HG03439 (cell line): ENCODE measurements at regions not wholly inside any gene's neighbourhood (a gene's known extent, or its start where the extent isn't known, plus 50 kb on each side); places are given as distances from the start of the nearest gene placed in this dataset.
"Not testable (repeated sequence)": the region's sequence is repeated elsewhere in the genome, so short reads cannot be mapped to it uniquely, and the experiment has no call there.

Experiments used
- ATAC-seq: cut with Tn5 transposase; IDR thresholded peaks from one replicate; pipeline ENCODE4 v1.9.1; 2021; ENCODE audit warnings: mild to moderate bottlenecking, moderate library complexity; ENCODE audit not compliant: unreplicated experiment

DNA sequence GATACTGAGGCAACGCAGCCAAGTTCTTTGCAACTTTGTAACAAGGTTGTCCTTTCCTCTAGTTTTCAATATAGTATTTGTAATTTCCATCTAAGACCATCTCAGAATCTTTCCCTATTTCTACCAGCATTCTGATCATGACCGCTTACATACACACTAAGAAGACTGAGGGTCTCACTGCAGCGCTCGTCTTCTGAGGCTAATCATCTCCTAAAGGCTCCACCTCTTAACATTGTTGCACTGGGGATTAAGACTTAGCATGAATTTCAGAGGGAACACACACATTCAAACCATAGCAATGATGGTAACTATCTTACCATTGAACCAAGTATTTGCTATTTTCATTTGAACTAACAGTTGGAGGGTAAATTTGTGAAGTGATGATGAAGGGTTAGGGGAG, 463.3 kb upstream of the CCDC54 start:
- no peak for ATAC-seq

GRCh38 chr3:106920609-106921008, 456.6 kb upstream of the CCDC54 start:
- ATAC-seq, result no peak

DNA sequence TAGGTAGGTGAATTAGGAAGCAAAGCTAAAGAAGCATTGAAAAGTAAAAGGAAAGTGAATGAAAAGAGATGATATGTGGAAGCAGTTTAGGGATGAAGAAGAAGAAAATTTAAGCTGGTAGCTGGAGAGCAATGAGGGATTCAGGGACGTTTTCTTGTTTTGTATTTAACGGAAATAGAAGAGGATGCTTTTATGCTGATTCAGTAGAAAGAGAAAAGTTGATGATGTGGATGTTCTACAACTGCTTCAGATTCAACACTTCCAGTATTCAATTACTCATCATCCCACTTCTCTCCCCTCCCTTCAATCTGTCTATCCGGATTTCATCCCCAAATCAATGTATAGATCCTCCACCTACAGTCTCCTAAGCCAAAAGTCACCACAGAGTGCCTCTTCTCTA, 448.2 kb upstream of the CCDC54 start:
- no peak for ATAC-seq

GRCh38 chr3:106930086-106930485, 447.2 kb upstream of the CCDC54 start:
- no peak for ATAC-seq

DNA sequence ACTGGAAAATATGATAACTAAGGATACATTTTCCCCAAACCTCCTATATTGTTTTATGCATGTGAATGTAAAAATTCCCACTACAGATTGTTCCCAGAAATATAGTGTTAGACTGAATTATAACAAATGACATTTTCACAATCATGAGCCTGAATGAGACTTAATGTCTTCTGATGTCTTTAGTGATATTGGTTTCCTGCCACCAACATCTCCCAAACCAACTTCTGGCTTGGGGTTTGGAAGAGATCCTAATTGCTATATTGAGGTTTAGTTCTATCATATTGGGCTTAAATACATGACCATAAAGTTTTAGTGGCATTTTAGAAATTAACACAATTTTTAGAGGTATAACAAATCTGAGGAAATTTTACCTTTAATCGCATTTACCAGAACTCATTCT, 445.3 kb upstream of the CCDC54 start:
- no peak for ATAC-seq

DNA sequence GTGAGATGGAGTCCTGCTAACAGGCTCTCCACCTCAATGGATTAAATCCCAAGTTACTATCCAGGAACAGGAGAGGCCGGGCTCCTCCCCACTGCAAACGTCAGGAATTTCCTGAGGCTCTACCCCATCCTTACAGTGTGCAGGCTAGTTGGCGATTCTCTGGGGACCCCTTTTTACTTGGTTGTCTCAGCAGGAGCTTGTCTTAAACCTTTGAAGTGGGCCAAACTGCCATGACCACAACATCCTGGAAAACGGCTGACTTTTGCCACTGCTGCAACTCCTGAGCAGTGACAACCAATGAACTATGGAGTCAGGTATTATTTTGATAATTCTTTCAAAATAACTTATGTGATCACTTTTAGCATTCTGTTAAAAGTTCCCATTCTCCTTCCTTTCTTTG, 440.9 kb upstream of the CCDC54 start:
- ATAC-seq, result no peak

- no peak for ATAC-seq
Observed at GRCh38 chr3:106942051-106942450, 435.2 kb upstream of the CCDC54 start.

DNA sequence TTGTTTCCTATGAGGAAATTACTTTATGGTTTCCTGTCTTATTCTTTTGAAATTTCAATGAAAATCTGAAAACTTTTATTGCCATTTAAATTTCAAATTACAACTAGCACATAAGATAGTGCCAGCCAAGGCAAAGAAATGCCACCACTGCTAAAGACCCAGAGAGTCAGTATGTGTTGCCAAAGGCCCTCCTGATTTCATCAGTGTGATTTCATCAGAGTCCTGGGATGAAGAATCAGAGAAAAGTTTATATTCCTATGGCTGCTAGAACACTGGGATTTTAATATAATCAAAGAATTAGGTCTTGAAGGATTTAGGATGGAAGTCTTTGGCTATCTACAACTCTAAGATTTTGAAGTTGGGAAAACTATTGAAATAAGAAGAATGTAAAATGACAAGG, 434.2 kb upstream of the CCDC54 start:
- ATAC-seq, result no peak

GRCh38 chr3:106945435-106945834, 431.8 kb upstream of the CCDC54 start:
- no peak for ATAC-seq

GRCh38 chr3:106946866-106947265, 430.4 kb upstream of the CCDC54 start:
- no peak for ATAC-seq

GRCh38 chr3:106957029-106957428, 420.2 kb upstream of the CCDC54 start:
- no peak for ATAC-seq

- ATAC-seq, result no peak
Observed at GRCh38 chr3:106962993-106963392, 414.2 kb upstream of the CCDC54 start.

GRCh38 chr3:106963442-106963841, 413.8 kb upstream of the CCDC54 start:
- ATAC-seq, result no peak

DNA sequence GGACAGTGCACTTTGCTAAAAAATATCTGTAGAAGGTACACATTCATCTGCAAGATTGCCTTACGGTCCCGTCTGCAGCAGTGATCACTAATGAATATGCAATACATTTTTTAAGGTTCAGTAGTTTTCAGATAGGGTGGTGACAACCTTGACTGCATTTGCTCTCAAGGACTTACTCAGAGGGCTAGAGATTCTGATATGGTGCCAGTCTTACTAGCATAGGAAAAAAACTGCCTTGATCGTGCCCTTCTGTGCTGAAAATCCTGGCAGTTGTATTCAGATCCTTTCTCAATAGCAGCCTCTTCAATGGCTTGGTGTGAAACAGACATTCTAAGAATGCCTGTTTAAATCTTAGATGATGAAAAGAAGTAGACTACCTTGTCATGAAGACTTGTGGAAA, 411.9 kb upstream of the CCDC54 start:
- ATAC-seq, result no peak

GRCh38 chr3:106969596-106969995, 407.6 kb upstream of the CCDC54 start:
- no peak for ATAC-seq

DNA sequence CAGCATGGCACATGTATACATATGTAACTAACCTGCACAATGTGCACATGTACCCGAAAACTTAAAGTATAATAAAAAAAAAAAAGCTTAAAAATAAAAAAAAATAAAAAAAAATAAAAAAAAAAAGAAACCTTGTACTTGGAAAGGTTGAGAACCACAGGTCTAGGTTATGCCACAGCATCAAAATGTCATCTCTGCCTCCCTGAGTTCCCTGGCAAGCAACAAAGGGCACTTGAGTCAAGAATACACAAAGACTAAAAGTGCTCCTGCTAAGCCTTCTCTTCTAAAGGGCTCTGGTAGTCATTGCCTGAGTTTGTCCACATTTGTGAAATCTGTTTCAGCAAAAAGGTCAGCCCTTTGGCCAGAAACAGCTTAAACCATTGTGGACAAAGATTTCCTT, 395.8 kb upstream of the CCDC54 start:
- ATAC-seq, result no peak

- no peak for ATAC-seq
Observed at GRCh38 chr3:106985721-106986120, 391.5 kb upstream of the CCDC54 start.

- not testable (repeated sequence) for ATAC-seq
Observed at GRCh38 chr3:106998841-106999682, 378.2 kb upstream of the CCDC54 start.

- no peak for ATAC-seq
Observed at GRCh38 chr3:107001635-107002034, 375.6 kb upstream of the CCDC54 start.

GRCh38 chr3:107005352-107005751, 371.9 kb upstream of the CCDC54 start:
- not testable (repeated sequence) for ATAC-seq

GRCh38 chr3:107008213-107008612, 369.0 kb upstream of the CCDC54 start:
- ATAC-seq, result no peak

DNA sequence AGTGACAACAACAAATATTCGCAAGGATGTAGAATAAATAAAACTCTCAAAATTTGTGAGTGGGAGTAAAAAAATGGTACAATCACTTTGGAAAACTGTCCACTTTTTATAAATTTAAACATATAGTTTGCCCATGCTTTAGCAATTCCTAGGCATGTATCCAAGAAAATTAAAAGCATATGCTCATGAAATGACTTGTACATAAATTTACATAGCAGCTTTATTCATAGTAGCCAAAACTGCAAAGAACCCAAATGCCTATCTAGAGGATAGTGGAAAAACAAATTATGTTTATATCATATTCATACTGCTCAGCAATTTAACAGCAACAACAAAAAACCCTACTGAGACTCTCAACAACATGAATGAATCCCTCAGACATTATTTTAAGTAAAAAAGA, 363.6 kb upstream of the CCDC54 start:
- no peak for ATAC-seq

DNA sequence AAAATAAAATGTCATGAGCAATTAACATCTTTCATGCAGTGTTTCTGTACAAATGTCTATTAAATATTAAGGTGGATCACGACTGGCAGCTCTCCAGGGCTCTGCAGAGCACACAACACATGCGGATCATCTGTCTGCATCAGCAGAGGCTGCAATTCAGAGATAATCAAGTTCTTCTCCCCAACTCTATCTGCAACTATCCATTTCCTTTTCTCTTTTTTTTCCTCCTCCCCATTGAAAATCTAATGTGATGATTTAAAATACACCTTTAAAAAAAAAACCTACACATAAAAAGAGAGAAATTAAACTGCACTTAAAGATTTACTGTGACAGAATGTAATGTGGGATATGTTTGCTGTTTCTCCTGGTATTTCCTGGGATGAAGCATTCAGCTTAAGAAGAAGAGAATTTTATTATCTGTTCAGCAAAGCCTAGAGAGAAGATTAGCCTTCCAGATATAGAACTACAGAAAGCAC, 352.6 kb upstream of the CCDC54 start:
- ATAC-seq, result no peak
